Activated naive CD8-positive, alpha-beta T cell treated with anti-CD3 and anti-CD28 coated beads, Interleukin-2, amount 50 U/mL, for 24 hours (primary cell): ENCODE measurements at regions not wholly inside any gene's neighbourhood (a gene's known extent, or its start where the extent isn't known, plus 50 kb on each side); places are given as distances from the start of the nearest gene placed in this dataset.
"Not testable (repeated sequence)": the region's sequence is repeated elsewhere in the genome, so short reads cannot be mapped to it uniquely, and the experiment has no call there.

Source experiments
- ATAC-seq: fragments of 150-1000 bp; cut with Tn5 transposase; one replicate; pipeline ENCODE4 v1.10.0; 2021
- DNase-seq: peaks from one replicate; pipeline ENCODE4 v3.0.0; 2021
- H3K27ac Mint-ChIP-seq: one replicate; pipeline ENCODE4 v1.8.0; 2021; ENCODE audit warnings: mild to moderate bottlenecking, mixed read lengths
- H3K27me3 Mint-ChIP-seq: one replicate; pipeline ENCODE4 v1.8.0; 2021; ENCODE audit warnings: mixed read lengths
- H3K36me3 Mint-ChIP-seq: one replicate; pipeline ENCODE4 v1.8.0; 2021; ENCODE audit warnings: low read depth, mixed read lengths
- H3K4me1 Mint-ChIP-seq: one replicate; pipeline ENCODE4 v1.8.0; 2021; ENCODE audit warnings: mixed read lengths
- H3K4me3 Mint-ChIP-seq: one replicate; pipeline ENCODE4 v1.8.0; 2021; ENCODE audit warnings: mild to moderate bottlenecking, moderate library complexity, mixed read lengths
- H3K9me3 Mint-ChIP-seq: one replicate; pipeline ENCODE4 v1.8.0; 2021; ENCODE audit warnings: mixed read lengths

DNA sequence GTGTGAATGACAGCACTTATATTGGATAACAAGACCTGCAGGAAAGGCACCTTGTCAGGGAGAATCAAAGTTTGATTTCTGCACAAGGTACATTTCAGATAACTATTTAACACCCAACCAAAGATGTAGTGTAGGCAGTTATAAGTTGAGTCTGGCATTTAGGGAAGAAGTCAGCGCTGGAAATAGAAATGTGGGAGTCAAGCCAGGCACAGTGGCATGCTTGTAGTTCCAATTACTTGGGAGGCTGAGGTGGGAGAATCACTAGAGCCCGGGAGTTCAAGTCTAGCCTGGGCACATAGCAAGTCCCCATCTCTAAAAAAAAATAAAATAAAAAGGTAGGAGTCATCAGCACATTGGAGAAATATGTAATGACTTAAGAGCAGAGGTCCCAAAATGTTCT is 295.1 kb downstream of the ZNF674 start:
- Mint-ChIP-seq H3K9me3 (peaks cover 2% of the 10 kb centered on the region), H3K4me1 (peaks cover 4% of the 10 kb centered on the region), H3K27me3 (no peaks in the 10 kb centered on the region), H3K36me3 (no peaks in the 10 kb centered on the region), H3K4me3 (no peak overlapping the region), H3K27ac (no peak overlapping the region)
- ATAC-seq (no peak), DNase-seq (no peak)

DNA sequence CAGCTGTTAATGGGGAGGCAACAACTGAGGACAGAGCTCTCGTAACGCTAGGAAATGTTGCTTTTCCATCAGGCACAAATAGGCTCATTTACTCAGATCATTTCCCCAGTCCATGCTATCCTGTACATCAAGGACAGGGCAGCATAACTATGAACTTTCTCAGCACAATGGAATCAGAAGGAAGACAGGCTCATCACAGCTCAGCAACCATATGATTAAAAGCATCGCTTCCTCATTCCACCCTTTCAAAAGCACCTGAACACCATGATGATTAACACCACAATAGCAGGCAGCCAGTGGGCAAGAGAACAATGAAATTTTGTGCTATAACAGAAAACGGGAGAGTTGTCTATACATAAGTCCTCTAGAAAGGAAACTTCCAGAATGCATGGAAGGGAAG is 297.8 kb downstream of the ZNF674 start:
- H3K27me3 Mint-ChIP-seq: no peaks in the 10 kb centered on the region
- no peak overlapping the region for H3K4me3 Mint-ChIP-seq
- ATAC-seq: no peak
- H3K27ac Mint-ChIP-seq: no peak overlapping the region
- DNase-seq: no peak
- peaks cover 3% of the 10 kb centered on the region for H3K9me3 Mint-ChIP-seq
- no peaks in the 10 kb centered on the region for H3K36me3 Mint-ChIP-seq
- H3K4me1 Mint-ChIP-seq: peaks cover 4% of the 10 kb centered on the region

DNA sequence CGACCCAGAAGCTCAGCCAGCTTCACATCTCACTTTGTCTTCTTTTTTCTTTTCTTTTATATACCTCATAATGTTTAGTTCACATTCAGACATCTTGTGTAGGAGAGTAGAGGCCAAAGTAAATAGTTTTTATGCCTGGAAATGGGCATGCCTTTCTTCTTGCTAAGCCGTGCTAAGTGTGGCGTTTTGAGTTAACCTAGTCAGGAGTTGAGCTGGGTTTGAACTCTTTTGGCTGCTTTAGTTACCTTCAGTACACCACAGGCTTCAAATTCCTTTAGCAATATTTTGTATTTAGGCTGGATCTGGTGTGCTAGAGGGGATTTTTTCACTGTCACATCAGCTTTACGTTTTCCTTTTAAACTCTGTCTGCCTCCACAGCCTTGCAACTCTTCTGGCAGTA is 300.8 kb downstream of the ZNF674 start:
- no peak overlapping the region for H3K4me3 Mint-ChIP-seq
- H3K36me3 Mint-ChIP-seq: no peaks in the 10 kb centered on the region
- H3K27me3 Mint-ChIP-seq: no peaks in the 10 kb centered on the region
- H3K27ac Mint-ChIP-seq: no peak overlapping the region
- DNase-seq: no peak
- peaks cover 3% of the 10 kb centered on the region for H3K9me3 Mint-ChIP-seq
- H3K4me1 Mint-ChIP-seq: peaks cover 4% of the 10 kb centered on the region
- no peak for ATAC-seq

DNA sequence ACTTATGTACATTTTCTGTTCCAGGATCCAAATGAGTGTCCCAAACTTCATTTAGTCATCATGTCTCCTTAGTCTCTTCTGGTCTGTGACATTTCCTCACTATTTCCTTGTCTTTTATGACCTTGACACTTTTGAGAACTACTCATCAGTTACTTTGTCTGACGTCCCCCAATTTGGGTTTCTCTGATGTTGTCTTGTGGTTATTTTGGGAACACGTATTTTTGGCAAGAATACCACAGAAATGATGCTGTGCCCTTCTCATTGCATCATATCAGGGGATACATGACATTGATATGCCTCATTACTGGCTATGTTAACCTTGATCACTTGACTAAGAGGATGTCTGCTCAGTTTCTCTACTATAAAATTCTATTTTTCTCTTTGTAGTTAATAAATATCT is 308.8 kb downstream of the ZNF674 start:
- no peaks in the 10 kb centered on the region for H3K27me3 Mint-ChIP-seq

DNA sequence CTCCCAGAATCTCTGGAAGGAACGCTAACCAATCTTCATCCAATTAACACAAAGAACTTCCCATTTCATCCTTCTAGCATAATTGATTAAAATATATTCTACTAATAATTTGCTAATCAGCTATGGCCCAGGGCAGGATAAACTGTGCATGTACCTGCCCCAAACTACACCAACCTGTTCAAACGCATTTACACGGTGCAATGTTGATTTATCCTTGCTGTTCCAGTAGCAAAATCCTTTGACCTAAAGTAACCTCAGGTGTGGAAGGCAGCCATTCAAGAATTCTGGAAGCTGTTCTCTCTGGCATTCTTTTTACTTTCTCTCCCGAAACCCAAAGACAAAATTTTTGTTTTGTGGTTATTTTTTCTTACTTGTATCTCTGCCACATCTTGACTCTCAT is 309.4 kb downstream of the ZNF674 start:
- Mint-ChIP-seq H3K4me3 (no peak overlapping the region), H3K27ac (no peak overlapping the region), H3K9me3 (no peaks in the 10 kb centered on the region), H3K36me3 (no peaks in the 10 kb centered on the region), H3K4me1 (peaks cover 9% of the 10 kb centered on the region), H3K27me3 (no peaks in the 10 kb centered on the region)
- no peak for ATAC-seq
- DNase-seq: no peak

More for the DNA sequence above, 308.8 kb downstream of the ZNF674 start:
- no peak overlapping the region for H3K27ac Mint-ChIP-seq
- ATAC-seq (peak; percentile 43), DNase-seq (no peak)
- H3K4me3 Mint-ChIP-seq: no peak overlapping the region
- no peaks in the 10 kb centered on the region for H3K9me3 Mint-ChIP-seq
- peaks cover 9% of the 10 kb centered on the region for H3K4me1 Mint-ChIP-seq
- H3K36me3 Mint-ChIP-seq: no peaks in the 10 kb centered on the region

DNA sequence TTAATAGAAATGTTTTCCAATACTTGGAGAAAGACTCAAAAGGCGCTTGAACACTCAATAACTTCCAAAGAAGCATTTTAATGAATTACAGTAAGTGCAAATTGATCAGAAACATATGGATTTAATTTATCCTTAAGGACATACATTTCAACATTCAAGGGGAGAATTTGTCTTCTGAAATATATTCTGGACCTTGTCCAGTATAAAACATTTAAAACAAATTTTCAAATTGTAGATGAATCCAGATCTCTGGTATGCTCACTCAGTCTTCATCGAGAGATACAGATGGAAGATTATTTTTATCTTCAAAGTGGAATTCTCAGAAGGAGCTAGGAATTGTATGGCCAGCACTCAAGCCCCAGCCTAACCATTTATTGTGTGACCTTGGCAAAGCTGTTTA is 310.4 kb downstream of the ZNF674 start:
- no peaks in the 10 kb centered on the region for H3K9me3 Mint-ChIP-seq
- H3K36me3 Mint-ChIP-seq: no peaks in the 10 kb centered on the region
- H3K4me1 Mint-ChIP-seq: peaks cover 9% of the 10 kb centered on the region
- no peak for DNase-seq
- no peak for ATAC-seq
- H3K27ac Mint-ChIP-seq: no peak overlapping the region
- H3K4me3 Mint-ChIP-seq: no peak overlapping the region
- H3K27me3 Mint-ChIP-seq: no peaks in the 10 kb centered on the region

DNA sequence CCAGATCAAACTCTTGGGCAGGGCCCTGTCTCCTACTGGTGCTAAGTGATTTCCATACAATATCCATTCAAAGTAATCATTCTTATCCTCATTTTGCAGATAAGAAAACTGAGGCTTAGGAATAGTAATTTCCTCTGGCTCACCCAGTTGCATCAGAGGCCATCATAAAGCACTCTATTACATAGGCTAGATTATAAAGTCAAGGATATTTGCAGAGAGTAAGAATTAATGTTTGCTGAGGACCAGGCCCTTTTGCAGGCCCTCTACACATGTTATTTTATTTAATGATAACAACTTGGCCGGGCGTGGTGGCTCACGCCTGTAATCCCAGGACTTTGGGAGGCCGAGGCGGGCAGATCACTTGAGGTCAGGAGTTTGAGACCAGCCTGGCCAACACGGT is 316.8 kb downstream of the ZNF674 start:
- Mint-ChIP-seq H3K36me3 (no peaks in the 10 kb centered on the region), H3K4me1 (no peaks in the 10 kb centered on the region), H3K27me3 (no peaks in the 10 kb centered on the region), H3K9me3 (no peaks in the 10 kb centered on the region), H3K4me3 (no peak overlapping the region), H3K27ac (no peak overlapping the region)
- ATAC-seq: no peak
- DNase-seq: no peak

DNA sequence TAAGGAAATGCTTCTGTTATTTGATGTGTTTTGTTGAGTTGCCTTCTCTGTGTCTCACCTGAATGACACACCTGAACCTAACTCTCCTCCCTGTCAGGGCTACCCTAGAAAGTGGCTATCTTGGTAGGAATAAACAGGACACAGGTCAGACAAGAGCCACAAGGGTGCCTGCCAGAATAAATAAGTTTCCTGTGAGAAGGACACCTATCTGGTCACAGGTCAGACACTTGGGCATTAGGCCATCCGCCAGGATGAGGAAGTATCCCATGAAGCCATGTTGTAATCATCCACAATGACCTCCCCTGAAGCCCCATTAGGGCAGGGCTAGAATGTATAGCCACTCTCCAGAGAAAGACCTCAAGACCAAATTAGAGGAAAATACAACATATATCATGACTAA is 318.8 kb downstream of the ZNF674 start:
- no peaks in the 10 kb centered on the region for H3K9me3 Mint-ChIP-seq
- H3K27me3 Mint-ChIP-seq: no peaks in the 10 kb centered on the region
- no peaks in the 10 kb centered on the region for H3K4me1 Mint-ChIP-seq
- no peak overlapping the region for H3K4me3 Mint-ChIP-seq
- H3K27ac Mint-ChIP-seq: no peak overlapping the region
- ATAC-seq (no peak), DNase-seq (no peak)
- no peaks in the 10 kb centered on the region for H3K36me3 Mint-ChIP-seq

DNA sequence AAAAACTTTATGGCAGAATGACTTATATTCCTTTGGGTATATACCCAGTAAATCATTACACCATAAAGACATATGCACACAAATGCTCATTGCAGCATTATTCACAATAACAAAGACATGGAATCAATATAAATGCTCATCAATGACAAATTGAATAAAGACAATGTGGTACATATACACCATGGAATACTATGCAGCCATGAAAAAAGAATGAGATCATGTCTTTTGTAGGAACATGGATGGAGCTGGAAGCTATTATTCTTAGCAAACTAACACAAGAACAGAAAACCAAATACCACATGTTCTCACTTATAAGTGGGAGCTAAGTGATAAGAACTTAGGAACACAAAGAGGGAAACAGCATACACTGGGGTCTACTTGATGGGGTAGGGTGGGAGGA is 321.7 kb downstream of the ZNF674 start:
- not testable (repeated sequence) for ATAC-seq, H3K4me3 Mint-ChIP-seq, H3K36me3 Mint-ChIP-seq, H3K27me3 Mint-ChIP-seq, H3K27ac Mint-ChIP-seq, H3K9me3 Mint-ChIP-seq, DNase-seq, H3K4me1 Mint-ChIP-seq

GRCh38 chrX:46220822-46221221 is 324.4 kb downstream of the ZNF674 start:
- ATAC-seq (no peak), DNase-seq (no peak)
- no peaks in the 10 kb centered on the region for H3K4me1 Mint-ChIP-seq
- no peaks in the 10 kb centered on the region for H3K27me3 Mint-ChIP-seq
- no peak overlapping the region for H3K4me3 Mint-ChIP-seq
- H3K36me3 Mint-ChIP-seq: no peaks in the 10 kb centered on the region
- H3K9me3 Mint-ChIP-seq: no peaks in the 10 kb centered on the region
- no peak overlapping the region for H3K27ac Mint-ChIP-seq

- DNase-seq: no peak
- H3K4me3 Mint-ChIP-seq: no peak overlapping the region
- H3K27ac Mint-ChIP-seq: no peak overlapping the region
- H3K36me3 Mint-ChIP-seq: no peaks in the 10 kb centered on the region
- no peaks in the 10 kb centered on the region for H3K9me3 Mint-ChIP-seq
- no peaks in the 10 kb centered on the region for H3K4me1 Mint-ChIP-seq
- ATAC-seq: no peak
- H3K27me3 Mint-ChIP-seq: peaks cover 5% of the 10 kb centered on the region
These were observed 326.8 kb downstream of the ZNF674 start for GRCh38 chrX:46218373-46218772.

- Mint-ChIP-seq H3K4me1 (no peaks in the 10 kb centered on the region), H3K9me3 (no peaks in the 10 kb centered on the region), H3K36me3 (no peaks in the 10 kb centered on the region), H3K27ac (no peak overlapping the region), H3K27me3 (peaks cover 5% of the 10 kb centered on the region), H3K4me3 (no peak overlapping the region)
- ATAC-seq (no peak), DNase-seq (no peak)
These were observed 328.8 kb downstream of the ZNF674 start for GRCh38 chrX:46216406-46216805.

- no peak overlapping the region for H3K4me3 Mint-ChIP-seq
- no peak overlapping the region for H3K27ac Mint-ChIP-seq
- no peaks in the 10 kb centered on the region for H3K9me3 Mint-ChIP-seq
- H3K36me3 Mint-ChIP-seq: no peaks in the 10 kb centered on the region
- ATAC-seq: no peak
- H3K4me1 Mint-ChIP-seq: peaks cover 26% of the 10 kb centered on the region
- peaks cover 5% of the 10 kb centered on the region for H3K27me3 Mint-ChIP-seq
- DNase-seq: no peak
These were observed 334.1 kb downstream of the ZNF674 start for GRCh38 chrX:46211079-46211478.

DNA sequence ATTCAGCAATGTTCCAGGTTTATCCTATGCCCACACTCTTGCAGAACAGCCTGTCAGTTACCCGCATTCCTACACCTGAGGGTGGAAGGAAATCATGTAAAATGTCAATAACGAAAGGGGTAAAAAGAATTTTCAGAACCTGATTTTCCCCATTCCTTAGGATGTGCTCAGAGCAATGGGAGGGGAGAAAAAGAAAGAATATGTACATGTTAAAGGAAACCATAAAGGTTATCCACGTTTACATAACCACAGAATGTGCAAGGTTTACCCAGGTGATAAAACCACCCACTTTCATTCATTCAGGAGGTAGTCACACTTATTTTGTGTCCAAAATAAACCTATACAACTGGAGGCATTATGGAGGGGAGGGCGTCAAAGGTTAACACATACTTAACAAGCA is 335.5 kb downstream of the ZNF674 start:
- Mint-ChIP-seq H3K36me3 (no peaks in the 10 kb centered on the region), H3K9me3 (no peaks in the 10 kb centered on the region), H3K4me1 (peaks cover 33% of the 10 kb centered on the region), H3K4me3 (no peak overlapping the region), H3K27ac (no peak overlapping the region), H3K27me3 (no peaks in the 10 kb centered on the region)
- no peak for ATAC-seq
- DNase-seq: no peak

- Mint-ChIP-seq H3K4me1 (peaks cover 36% of the 10 kb centered on the region), H3K4me3 (no peak overlapping the region)
- ATAC-seq: no peak
These were observed 336.2 kb downstream of the ZNF674 start for GRCh38 chrX:46209037-46209436.

GRCh38 chrX:46208225-46208854 is 336.9 kb downstream of the ZNF674 start:
- Mint-ChIP-seq H3K4me1 (peaks cover 36% of the 10 kb centered on the region), H3K27ac (no peak overlapping the region), H3K27me3 (peaks cover 1% of the 10 kb centered on the region), H3K36me3 (no peaks in the 10 kb centered on the region), H3K9me3 (no peaks in the 10 kb centered on the region), H3K4me3 (no peak overlapping the region)
- DNase-seq: no peak
- ATAC-seq: peak; percentile 36

More at GRCh38 chrX:46209037-46209436, 336.2 kb downstream of the ZNF674 start:
- no peaks in the 10 kb centered on the region for H3K36me3 Mint-ChIP-seq
- no peak overlapping the region for H3K27ac Mint-ChIP-seq
- no peaks in the 10 kb centered on the region for H3K9me3 Mint-ChIP-seq
- no peak for DNase-seq
- H3K27me3 Mint-ChIP-seq: no peaks in the 10 kb centered on the region
